ENCODE measurements at regions not wholly inside any gene's neighbourhood (a gene's known extent, or its start where the extent isn't known, plus 50 kb on each side); places are given as distances from the start of the nearest gene placed in this dataset.
"Not testable (repeated sequence)": the region's sequence is repeated elsewhere in the genome, so short reads cannot be mapped to it uniquely, and the experiment has no call there.

GRCh38 chrX:728639-729038, 98.0 kb downstream of the SHOX start:
- BruUV-seq (replicated peaks); POLR2A ChIA-PET; CTCF ChIA-PET: not testable (repeated sequence)

GRCh38 chrX:727738-728621, 97.4 kb downstream of the SHOX start:
- intact Hi-C loops (cut with micrococcal nuclease), result no loop called here
- no TSS peak for BruUV-seq (replicated peaks)
- H3K9me3 Mint-ChIP-seq (ENCODE audit: unreplicated experiment), result peaks cover 37% of the 10 kb centered on the region
- H3K27ac Mint-ChIP-seq (ENCODE audit: low read depth, unreplicated experiment), result no peak overlapping the region
- ChIA-PET CTCF (no interaction called here), POLR2A (no interaction called here)
- H3K4me3 Mint-ChIP-seq (ENCODE audit: unreplicated experiment), result no peak overlapping the region
- H3K27me3 Mint-ChIP-seq (ENCODE audit: insufficient read depth, unreplicated experiment), result no peaks in the 10 kb centered on the region
- TF ChIP-seq, protein P1, sequence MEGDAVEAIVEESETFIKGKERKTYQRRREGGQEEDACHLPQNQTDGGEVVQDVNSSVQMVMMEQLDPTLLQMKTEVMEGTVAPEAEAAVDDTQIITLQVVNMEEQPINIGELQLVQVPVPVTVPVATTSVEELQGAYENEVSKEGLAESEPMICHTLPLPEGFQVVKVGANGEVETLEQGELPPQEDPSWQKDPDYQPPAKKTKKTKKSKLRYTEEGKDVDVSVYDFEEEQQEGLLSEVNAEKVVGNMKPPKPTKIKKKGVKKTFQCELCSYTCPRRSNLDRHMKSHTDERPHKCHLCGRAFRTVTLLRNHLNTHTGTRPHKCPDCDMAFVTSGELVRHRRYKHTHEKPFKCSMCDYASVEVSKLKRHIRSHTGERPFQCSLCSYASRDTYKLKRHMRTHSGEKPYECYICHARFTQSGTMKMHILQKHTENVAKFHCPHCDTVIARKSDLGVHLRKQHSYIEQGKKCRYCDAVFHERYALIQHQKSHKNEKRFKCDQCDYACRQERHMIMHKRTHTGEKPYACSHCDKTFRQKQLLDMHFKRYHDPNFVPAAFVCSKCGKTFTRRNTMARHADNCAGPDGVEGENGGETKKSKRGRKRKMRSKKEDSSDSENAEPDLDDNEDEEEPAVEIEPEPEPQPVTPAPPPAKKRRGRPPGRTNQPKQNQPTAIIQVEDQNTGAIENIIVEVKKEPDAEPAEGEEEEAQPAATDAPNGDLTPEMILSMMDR (IDR thresholded peaks at IDR 0.05; ENCODE audit: unreplicated experiment), result no peak
- no peaks in the 10 kb centered on the region for H3K4me1 Mint-ChIP-seq (ENCODE audit: insufficient read depth, unreplicated experiment)
- DNase-seq (ENCODE audit: unreplicated experiment), result no peak
- no peaks in the 10 kb centered on the region for H3K36me3 Mint-ChIP-seq (ENCODE audit: insufficient read depth, unreplicated experiment)

More at GRCh38 chrX:728639-729038, 98.0 kb downstream of the SHOX start:
- H3K9me3 Mint-ChIP-seq (ENCODE audit: unreplicated experiment), result peaks cover 33% of the 10 kb centered on the region
- H3K4me3 Mint-ChIP-seq (ENCODE audit: unreplicated experiment); H3K27me3 Mint-ChIP-seq (ENCODE audit: insufficient read depth, unreplicated experiment); intact Hi-C loops (cut with micrococcal nuclease); DNase-seq (ENCODE audit: unreplicated experiment); H3K36me3 Mint-ChIP-seq (ENCODE audit: insufficient read depth, unreplicated experiment); H3K27ac Mint-ChIP-seq (ENCODE audit: low read depth, unreplicated experiment); H3K4me1 Mint-ChIP-seq (ENCODE audit: insufficient read depth, unreplicated experiment): not testable (repeated sequence)

DNA sequence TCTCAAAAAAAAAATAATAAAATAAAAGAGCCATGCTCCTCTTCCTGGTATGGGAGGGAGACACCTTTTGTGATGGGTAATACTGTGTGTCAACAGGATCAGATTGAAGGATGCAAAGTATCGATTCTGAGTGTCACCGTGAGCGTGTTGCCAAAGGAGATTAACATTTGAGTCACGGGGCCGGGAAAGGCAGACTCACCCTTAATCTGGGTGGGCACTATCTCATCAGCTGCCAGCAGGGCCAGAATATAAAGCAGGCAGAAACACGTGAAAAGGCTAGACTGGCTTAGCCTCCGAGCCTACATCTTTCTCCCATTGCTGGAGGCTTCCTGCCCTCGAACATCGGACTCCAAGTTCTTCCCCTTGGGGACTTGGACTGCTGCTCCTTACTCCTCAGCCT, 95.4 kb downstream of the SHOX start:
- TF ChIP-seq, protein P1 (IDR thresholded peaks at IDR 0.05; ENCODE audit: unreplicated experiment), result no peak
- Mint-ChIP-seq H3K4me3 (ENCODE audit: unreplicated experiment) (no peak overlapping the region), H3K27me3 (ENCODE audit: insufficient read depth, unreplicated experiment) (no peaks in the 10 kb centered on the region), H3K36me3 (ENCODE audit: insufficient read depth, unreplicated experiment) (no peaks in the 10 kb centered on the region), H3K4me1 (ENCODE audit: insufficient read depth, unreplicated experiment) (no peaks in the 10 kb centered on the region), H3K27ac (ENCODE audit: low read depth, unreplicated experiment) (no peak overlapping the region), H3K9me3 (ENCODE audit: unreplicated experiment) (peaks cover 34% of the 10 kb centered on the region)
- no peak for DNase-seq (ENCODE audit: unreplicated experiment)
- no TSS peak for BruUV-seq (replicated peaks)
- intact Hi-C loops (cut with micrococcal nuclease), result no loop called here
- POLR2A ChIA-PET, result no interaction called here
- CTCF ChIA-PET, result no interaction called here

- POLR2A ChIA-PET, result no interaction called here
- TF ChIP-seq, protein P1 (IDR thresholded peaks at IDR 0.05; ENCODE audit: unreplicated experiment), result no peak
- intact Hi-C loops (cut with micrococcal nuclease), result no loop called here
- no peaks in the 10 kb centered on the region for H3K27me3 Mint-ChIP-seq (ENCODE audit: insufficient read depth, unreplicated experiment)
- no peak for DNase-seq (ENCODE audit: unreplicated experiment)
- no peaks in the 10 kb centered on the region for H3K4me1 Mint-ChIP-seq (ENCODE audit: insufficient read depth, unreplicated experiment)
- H3K4me3 Mint-ChIP-seq (ENCODE audit: unreplicated experiment), result no peak overlapping the region
- H3K9me3 Mint-ChIP-seq (ENCODE audit: unreplicated experiment), result peaks cover 24% of the 10 kb centered on the region
- CTCF ChIA-PET, result no interaction called here
- no peak overlapping the region for H3K27ac Mint-ChIP-seq (ENCODE audit: low read depth, unreplicated experiment)
- H3K36me3 Mint-ChIP-seq (ENCODE audit: insufficient read depth, unreplicated experiment), result no peaks in the 10 kb centered on the region
- BruUV-seq (replicated peaks), result no TSS peak
Observed at GRCh38 chrX:724256-724655, 93.7 kb downstream of the SHOX start.
